Chondrocyte (in vitro differentiated cells): ENCODE measurements at regions not wholly inside any gene's neighbourhood (a gene's known extent, or its start where the extent isn't known, plus 50 kb on each side); places are given as distances from the start of the nearest gene placed in this dataset.
A peak's percentile ranks its signal among the peaks of the same experiment; 100 is the strongest.

ENCODE experiments used
- DNase-seq: peaks from one replicate; pipeline ENCODE4 v3.0.0; 2021; ENCODE audit warnings: mixed read lengths, low spot score
- H3K27ac Mint-ChIP-seq: one replicate; pipeline ENCODE4 v1.8.0; 2021; ENCODE audit warnings: mild to moderate bottlenecking, moderate library complexity, mixed read lengths; ENCODE audit not compliant: unreplicated experiment
- H3K27me3 Mint-ChIP-seq: 2 replicates; pipeline ENCODE4 v1.8.0; 2021; ENCODE audit warnings: low read depth, mixed read lengths
- H3K36me3 Mint-ChIP-seq: 2 replicates; pipeline ENCODE4 v1.8.0; 2021; ENCODE audit warnings: low read depth, mixed read lengths
- H3K4me1 Mint-ChIP-seq: 2 replicates; pipeline ENCODE4 v1.8.0; 2021; ENCODE audit warnings: low read depth, mild to moderate bottlenecking, mixed read lengths
- H3K4me3 Mint-ChIP-seq: one replicate; pipeline ENCODE4 v1.8.0; 2021; ENCODE audit warnings: mild to moderate bottlenecking, moderate library complexity, mixed read lengths; ENCODE audit not compliant: unreplicated experiment
- H3K9me3 Mint-ChIP-seq: 2 replicates; pipeline ENCODE4 v1.8.0; 2021; ENCODE audit warnings: low read depth, mixed read lengths
- TF ChIP-seq, protein P1 (sequence below): fragments of 200-600 bp; sonication (generic); IDR thresholded peaks from 2 replicates; pipeline ENCODE4 v1.5.0; 2021; ENCODE audit warnings: antibody characterized with exemption, mild to moderate bottlenecking, moderate library complexity

- no peak overlapping the region for H3K4me3 Mint-ChIP-seq
- H3K36me3 Mint-ChIP-seq = peaks cover 2% of the 10 kb centered on the region
- peaks cover 27% of the 10 kb centered on the region for H3K4me1 Mint-ChIP-seq
- peaks cover 5% of the 10 kb centered on the region for H3K9me3 Mint-ChIP-seq
- TF ChIP-seq, protein P1, sequence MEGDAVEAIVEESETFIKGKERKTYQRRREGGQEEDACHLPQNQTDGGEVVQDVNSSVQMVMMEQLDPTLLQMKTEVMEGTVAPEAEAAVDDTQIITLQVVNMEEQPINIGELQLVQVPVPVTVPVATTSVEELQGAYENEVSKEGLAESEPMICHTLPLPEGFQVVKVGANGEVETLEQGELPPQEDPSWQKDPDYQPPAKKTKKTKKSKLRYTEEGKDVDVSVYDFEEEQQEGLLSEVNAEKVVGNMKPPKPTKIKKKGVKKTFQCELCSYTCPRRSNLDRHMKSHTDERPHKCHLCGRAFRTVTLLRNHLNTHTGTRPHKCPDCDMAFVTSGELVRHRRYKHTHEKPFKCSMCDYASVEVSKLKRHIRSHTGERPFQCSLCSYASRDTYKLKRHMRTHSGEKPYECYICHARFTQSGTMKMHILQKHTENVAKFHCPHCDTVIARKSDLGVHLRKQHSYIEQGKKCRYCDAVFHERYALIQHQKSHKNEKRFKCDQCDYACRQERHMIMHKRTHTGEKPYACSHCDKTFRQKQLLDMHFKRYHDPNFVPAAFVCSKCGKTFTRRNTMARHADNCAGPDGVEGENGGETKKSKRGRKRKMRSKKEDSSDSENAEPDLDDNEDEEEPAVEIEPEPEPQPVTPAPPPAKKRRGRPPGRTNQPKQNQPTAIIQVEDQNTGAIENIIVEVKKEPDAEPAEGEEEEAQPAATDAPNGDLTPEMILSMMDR = no peak
- peaks cover 2% of the 10 kb centered on the region for H3K27me3 Mint-ChIP-seq
- H3K27ac Mint-ChIP-seq = no peak overlapping the region
- no peak for DNase-seq
Measured at GRCh38 chr15:31257286-31257685, 69.3 kb upstream of the KLF13 start.

- Mint-ChIP-seq H3K27ac (no peak overlapping the region), H3K4me1 (peaks cover 21% of the 10 kb centered on the region), H3K36me3 (peaks cover 2% of the 10 kb centered on the region), H3K9me3 (peaks cover 5% of the 10 kb centered on the region), H3K27me3 (peaks cover 2% of the 10 kb centered on the region), H3K4me3 (no peak overlapping the region)
- TF ChIP-seq, protein P1 = no peak
- DNase-seq = no peak
Measured at GRCh38 chr15:31258260-31258659, 68.4 kb upstream of the KLF13 start.

DNA sequence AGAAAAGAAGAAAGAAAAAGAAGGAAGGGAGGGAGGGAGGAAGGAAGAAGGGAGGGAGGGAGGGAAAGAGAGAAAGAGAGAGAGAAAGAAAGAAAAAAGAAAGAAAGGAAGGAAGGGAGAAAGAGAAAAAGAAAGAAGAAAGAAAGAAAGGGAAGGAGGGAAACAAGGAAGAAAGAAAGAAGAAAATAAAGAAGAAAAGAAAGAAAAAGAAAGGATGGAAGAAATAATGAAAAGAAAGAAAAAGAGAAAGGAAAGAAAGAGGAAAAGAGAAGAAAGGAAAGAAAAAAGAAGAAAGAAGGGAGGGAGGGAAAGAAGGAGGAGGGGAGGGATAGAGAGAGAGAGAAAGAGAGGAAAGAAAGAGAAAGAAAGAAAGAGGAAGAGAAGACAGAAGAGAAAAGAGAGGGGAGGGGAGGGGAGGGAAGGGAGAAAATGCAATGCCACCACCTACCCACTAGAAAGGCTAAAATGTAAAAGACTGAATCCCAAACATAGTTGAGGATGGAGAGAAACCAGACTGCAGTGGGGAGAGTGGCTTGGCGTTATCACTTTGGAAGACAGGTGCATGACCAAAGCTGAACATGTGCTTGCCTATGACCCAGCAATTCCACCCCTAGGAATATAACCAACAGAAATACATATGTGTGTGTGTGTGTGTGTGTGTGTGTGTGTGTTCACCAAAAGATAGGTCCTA lies 66.9 kb upstream of the KLF13 start:
- Mint-ChIP-seq H3K36me3 (no peaks in the 10 kb centered on the region), H3K27me3 (peaks cover 2% of the 10 kb centered on the region), H3K4me1 (peaks cover 15% of the 10 kb centered on the region), H3K9me3 (peaks cover 3% of the 10 kb centered on the region), H3K27ac (no peak overlapping the region), H3K4me3 (no peak overlapping the region)
- TF ChIP-seq, protein P1 = no peak
- DNase-seq = no peak

- TF ChIP-seq, protein P1 = no peak
- peaks cover 3% of the 10 kb centered on the region for H3K9me3 Mint-ChIP-seq
- peaks cover 2% of the 10 kb centered on the region for H3K27me3 Mint-ChIP-seq
- no peak overlapping the region for H3K27ac Mint-ChIP-seq
- H3K36me3 Mint-ChIP-seq = no peaks in the 10 kb centered on the region
- peaks cover 5% of the 10 kb centered on the region for H3K4me1 Mint-ChIP-seq
- DNase-seq = peak; percentile 37
- H3K4me3 Mint-ChIP-seq = no peak overlapping the region
Measured at GRCh38 chr15:31260646-31261265, 65.9 kb upstream of the KLF13 start.

GRCh38 chr15:31261266-31262142 lies 65.1 kb upstream of the KLF13 start:
- peak; percentile 30 for DNase-seq
- H3K36me3 Mint-ChIP-seq = no peaks in the 10 kb centered on the region
- H3K9me3 Mint-ChIP-seq = peaks cover 3% of the 10 kb centered on the region
- TF ChIP-seq, protein P1 = no peak
- H3K4me1 Mint-ChIP-seq = peaks cover 2% of the 10 kb centered on the region
- H3K4me3 Mint-ChIP-seq = no peak overlapping the region
- no peak overlapping the region for H3K27ac Mint-ChIP-seq
- H3K27me3 Mint-ChIP-seq = peaks cover 2% of the 10 kb centered on the region
